Endothelial cell of umbilical vein (primary cell): ENCODE measurements at regions not wholly inside any gene's neighbourhood (a gene's known extent, or its start where the extent isn't known, plus 50 kb on each side); places are given as distances from the start of the nearest gene placed in this dataset.

Experiments
- BruUV-seq: library from RNA; stranded (reverse); fragments of 400-500 nt; replicated peaks from 2 replicates; lab custom pipeline; 2021; lab: Mats Ljungman, UMichigan
- CTCF ChIA-PET: fragments of 300-600, 350-600 bp; sonication (Branson Sonifier 250); formaldehyde crosslinking; loops from one replicate; lab custom pipeline; 2021; ENCODE audit warnings: antibody characterized with exemption, inconsistent platforms; lab: Charles Lee
- POLR2A ChIA-PET: fragments of 300-600, 350-600 bp; sonication (Branson Sonifier 250); formaldehyde crosslinking; loops from one replicate; lab custom pipeline; 2021; ENCODE audit warnings: antibody characterized with exemption, inconsistent platforms; lab: Charles Lee
- DNase-seq: peaks from one replicate; pipeline ENCODE4 v3.0.0-alpha.2; 2011; ENCODE audit warnings: low read depth, low spot score
- FAIRE-seq: peaks from 2 replicates; lab custom pipeline; 2011; peaks lifted over from hg19 to GRCh38; lab: Jason Lieb, UNC
- H2AFZ ChIP-seq: 2 replicates; pipeline ENCODE4 v1.6.0; 2012; ENCODE audit warnings: low read depth, low read length, control low read depth, inconsistent platforms
- H3K27ac ChIP-seq: 2 replicates; pipeline ENCODE4 v1.5.1; 2011; ENCODE audit warnings: low read depth, mild to moderate bottlenecking, control low read depth, low read length, moderate library complexity; ENCODE audit not compliant: insufficient read depth
- H3K27me3 ChIP-seq, 2 experiments: 2 replicates each; pipeline versions ENCODE4 v1.6.0 to v1.6.1; 2011; ENCODE audit warnings: low read length in 2 of 2, mixed read lengths in 1 of 2; ENCODE audit not compliant: control insufficient read depth in 2 of 2, insufficient read depth in 2 of 2
- H3K36me3 ChIP-seq, 2 experiments: 2 replicates in 1 of 2; 3 replicates in 1 of 2; pipeline ENCODE4 v1.5.1; 2011; ENCODE audit warnings: low read length in 2 of 2, mild to moderate bottlenecking in 1 of 2, moderate library complexity in 1 of 2; ENCODE audit not compliant: control insufficient read depth in 2 of 2, insufficient read depth in 2 of 2; ENCODE audit errors: extremely low read depth in 1 of 2
- H3K4me1 ChIP-seq: 3 replicates; pipeline ENCODE4 v1.5.1; 2011; ENCODE audit warnings: mild to moderate bottlenecking, low read length; ENCODE audit not compliant: control insufficient read depth, insufficient read depth; ENCODE audit errors: extremely low read depth
- H3K4me2 ChIP-seq: 2 replicates; pipeline ENCODE4 v1.6.1; 2011; ENCODE audit warnings: low read length, control low read depth, mixed read lengths; ENCODE audit not compliant: insufficient read depth
- H3K4me3 ChIP-seq, 3 experiments: fragments of 200-600 bp in 1 of 3; sonication (generic), shearing (Covaris generic) in 1 of 3; replicated peaks in 1 of 3; 2 replicates each; pipeline ENCODE4 v1.5.1; 2011 to 2016; ENCODE audit warnings: control low read depth in 3 of 3, low read length in 3 of 3, mild to moderate bottlenecking in 2 of 3, inconsistent platforms in 1 of 3, low read depth in 1 of 3, moderate library complexity in 1 of 3; ENCODE audit not compliant: insufficient read depth in 1 of 3
- H3K79me2 ChIP-seq: 2 replicates; pipeline ENCODE4 v1.6.0; 2012; ENCODE audit warnings: low read length, inconsistent platforms; ENCODE audit not compliant: control insufficient read depth, insufficient read depth
- H3K9ac ChIP-seq: replicated peaks from 2 replicates; pipeline ENCODE3; 2011; ENCODE audit warnings: low read length, control low read depth; ENCODE audit not compliant: insufficient read depth; ENCODE audit errors: extremely low read depth
- H3K9me1 ChIP-seq: replicated peaks from 3 replicates; pipeline ENCODE4 v1.6.0; 2011; ENCODE audit warnings: mild to moderate bottlenecking, low read length; ENCODE audit not compliant: control insufficient read depth, insufficient read depth; ENCODE audit errors: extremely low read depth
- H3K9me3 ChIP-seq: replicated peaks from 2 replicates; pipeline ENCODE4 v1.5.1; 2012; ENCODE audit warnings: low read length, inconsistent platforms; ENCODE audit not compliant: control insufficient read depth, insufficient read depth
- H4K20me1 ChIP-seq: replicated peaks from 2 replicates; pipeline ENCODE3; 2011; ENCODE audit warnings: mild to moderate bottlenecking, low read length; ENCODE audit not compliant: control insufficient read depth, insufficient read depth; ENCODE audit errors: extremely low read depth
- CTCF ChIP-seq, 2 donors: IDR thresholded peaks; 1 replicate in 1 of 2; 2 replicates in 1 of 2; pipeline ENCODE4 v1.5.1; 2011; ENCODE audit warnings: low read length in 2 of 2, mild to moderate bottlenecking in 2 of 2, moderate library complexity in 2 of 2, control low read depth in 1 of 2, inconsistent platforms in 1 of 2, low read depth in 1 of 2; ENCODE audit not compliant: insufficient read depth in 1 of 2; ENCODE audit errors: extremely low read depth in 1 of 2
- EZH2 ChIP-seq: IDR thresholded peaks from 2 replicates; pipeline ENCODE4 v1.6.1; 2012; ENCODE audit warnings: borderline replicate concordance, low read depth, mild to moderate bottlenecking, moderate library complexity, low read length, inconsistent platforms; ENCODE audit not compliant: severe bottlenecking
- FOS ChIP-seq: IDR thresholded peaks from 2 replicates; pipeline ENCODE4 v1.6.1; 2011; ENCODE audit warnings: mild to moderate bottlenecking, low read length, moderate library complexity, borderline replicate concordance; ENCODE audit not compliant: insufficient read depth
- GATA2 ChIP-seq: IDR thresholded peaks from 2 replicates; pipeline ENCODE4 v1.7.0; 2011; ENCODE audit warnings: low read depth, mild to moderate bottlenecking, moderate library complexity, mixed read lengths, low read length; ENCODE audit not compliant: insufficient read length, insufficient read depth
- JUN ChIP-seq: IDR thresholded peaks from 2 replicates; pipeline ENCODE4 v1.6.1; 2011; ENCODE audit warnings: borderline replicate concordance, low read depth; ENCODE audit not compliant: insufficient read length, insufficient read depth
- MAX ChIP-seq: IDR thresholded peaks from 2 replicates; pipeline ENCODE4 v1.6.1; 2011; ENCODE audit not compliant: insufficient read depth, insufficient read length
- MYC ChIP-seq: IDR thresholded peaks from one replicate; pipeline ENCODE4 v1.6.1; 2011; ENCODE audit warnings: mild to moderate bottlenecking, low read depth, low read length
- POLR2A ChIP-seq: IDR thresholded peaks from 2 replicates; pipeline ENCODE4 v1.6.1; 2012; ENCODE audit warnings: low read depth, mild to moderate bottlenecking, control low read depth, low read length
- POLR2AphosphoS5 ChIP-seq: IDR thresholded peaks from 2 replicates; pipeline ENCODE4 v1.6.1; 2012; ENCODE audit warnings: low read depth, mild to moderate bottlenecking, control low read depth, low read length, moderate library complexity; ENCODE audit not compliant: insufficient read depth
- dilution Hi-C: fragments of 300-500 bp; cut with MboI; formaldehyde crosslinking; loops from one replicate; pipeline ENCODE4 v1.15.0; 2019; ENCODE audit warnings: low sequenced_read_pairs; ENCODE audit not compliant: extremely low pct_ligation_motif_present
- intact Hi-C: fragments of 100-400 bp; cut with micrococcal nuclease; formaldehyde crosslinking; loops from one replicate; pipeline ENCODE4 v1.10.0; 2022

- DNase-seq = no peak
- ChIA-PET POLR2A (no interaction called here), CTCF (no interaction called here)
- H3K27me3 ChIP-seq = no peaks in the 10 kb centered on the region
- H3K9me3 ChIP-seq = no peaks in the 10 kb centered on the region
- H4K20me1 ChIP-seq = no peaks in the 10 kb centered on the region
- no peaks in the 10 kb centered on the region for H3K36me3 ChIP-seq
- no peaks in the 10 kb centered on the region for H3K9me1 ChIP-seq
- H3K4me1 ChIP-seq = no peaks in the 10 kb centered on the region
- dilution Hi-C loops (no loop called here), intact Hi-C loops (no loop called here)
- no peak overlapping the region for H3K4me3 ChIP-seq
- no peak overlapping the region for H3K9ac ChIP-seq
- no peaks in the 10 kb centered on the region for H3K79me2 ChIP-seq
- no peak overlapping the region for H3K4me2 ChIP-seq
- no peak overlapping the region for H3K27ac ChIP-seq
- TF ChIP-seq EZH2 = no peak
- no peak for TF ChIP-seq POLR2A
- TF ChIP-seq MAX = no peak
- no peak for TF ChIP-seq FOS
- TF ChIP-seq POLR2AphosphoS5 = no peak
- TF ChIP-seq CTCF (IDR thresholded peaks at IDR 0.05; ENCODE audit: extremely low read depth in 1 of 2, insufficient read depth in 1 of 2, low read depth in 1 of 2, low read length in 2 of 2) = no peak
- TF ChIP-seq JUN = no peak
- no peak for TF ChIP-seq MYC
- no peak for TF ChIP-seq GATA2
- no peak overlapping the region for H2AFZ ChIP-seq
- no TSS peak for BruUV-seq
- FAIRE-seq = no peak
Measured at GRCh38 chr4:71857713-71858451, 74.0 kb upstream of the GC start.
